Activated T-helper 1 cell treated with anti-CD3 and anti-CD28 coated beads, Interleukin-2, amount 50 U/mL, for 16 hours (primary cell): ENCODE measurements at regions not wholly inside any gene's neighbourhood (a gene's known extent, or its start where the extent isn't known, plus 50 kb on each side); places are given as distances from the start of the nearest gene placed in this dataset.

Source experiments
- DNase-seq, 2 donors: peaks; one replicate each; pipeline ENCODE4 v3.0.0-alpha.2; 2020; ENCODE audit warnings: low read depth in 1 of 2, low spot score in 1 of 2

DNA sequence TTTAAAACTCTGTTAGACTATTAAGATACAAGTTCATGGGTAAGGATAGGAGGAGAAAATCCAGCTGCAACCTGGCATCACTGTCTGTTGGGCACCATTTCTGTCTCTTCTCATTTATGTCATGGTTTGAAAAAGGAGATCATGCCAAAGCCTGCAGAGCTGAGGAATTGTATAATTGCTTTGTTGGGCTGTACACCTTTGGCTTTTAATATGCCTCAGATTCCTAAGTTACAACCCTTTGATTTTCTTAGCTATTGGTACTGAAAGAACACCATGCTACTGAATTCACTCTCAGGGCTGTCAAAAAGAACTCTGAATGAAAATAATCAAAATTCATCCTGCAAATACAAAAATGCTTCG is 174.3 kb downstream of the ACKR3 start:
- DNase-seq = no peak

DNA sequence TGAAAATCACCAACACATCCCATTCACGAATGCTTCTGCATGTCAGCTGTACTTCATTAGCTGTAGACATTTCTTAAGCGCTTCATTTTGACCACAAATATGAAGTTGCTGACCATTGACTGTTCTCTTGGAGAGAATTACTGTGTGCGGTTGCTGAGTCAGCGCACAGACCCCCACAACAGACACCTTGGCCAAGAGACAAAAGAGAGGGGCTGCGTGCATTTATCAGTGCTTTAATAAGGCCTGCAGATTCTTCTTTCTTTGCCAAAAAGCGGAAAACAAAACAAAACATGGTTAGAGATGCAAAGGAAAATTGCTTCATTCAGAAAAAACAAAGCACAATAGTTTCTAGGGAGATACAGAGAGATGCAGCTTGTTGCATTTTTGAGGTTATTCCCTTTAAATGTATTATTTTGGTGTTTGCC is 174.7 kb downstream of the ACKR3 start:
- no peak for DNase-seq

DNA sequence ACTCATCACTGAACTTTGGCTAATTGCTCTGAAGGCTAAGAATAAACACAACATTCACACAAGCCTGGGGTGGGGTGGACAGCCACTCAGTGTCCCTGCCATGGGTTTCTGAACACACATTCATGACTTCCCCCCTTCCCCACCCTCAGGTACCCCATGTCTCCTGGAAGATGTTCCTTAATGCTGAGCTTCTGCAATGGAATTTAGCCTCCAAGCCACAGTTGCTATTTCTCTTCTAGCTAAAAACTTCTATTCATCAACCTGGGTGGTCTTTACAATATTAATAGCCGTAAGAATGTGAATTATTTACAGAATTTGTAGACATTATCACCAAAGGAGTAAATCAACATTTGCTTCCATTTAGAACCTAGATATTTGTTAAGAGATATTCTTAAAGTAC is 175.1 kb downstream of the ACKR3 start:
- DNase-seq = no peak

DNA sequence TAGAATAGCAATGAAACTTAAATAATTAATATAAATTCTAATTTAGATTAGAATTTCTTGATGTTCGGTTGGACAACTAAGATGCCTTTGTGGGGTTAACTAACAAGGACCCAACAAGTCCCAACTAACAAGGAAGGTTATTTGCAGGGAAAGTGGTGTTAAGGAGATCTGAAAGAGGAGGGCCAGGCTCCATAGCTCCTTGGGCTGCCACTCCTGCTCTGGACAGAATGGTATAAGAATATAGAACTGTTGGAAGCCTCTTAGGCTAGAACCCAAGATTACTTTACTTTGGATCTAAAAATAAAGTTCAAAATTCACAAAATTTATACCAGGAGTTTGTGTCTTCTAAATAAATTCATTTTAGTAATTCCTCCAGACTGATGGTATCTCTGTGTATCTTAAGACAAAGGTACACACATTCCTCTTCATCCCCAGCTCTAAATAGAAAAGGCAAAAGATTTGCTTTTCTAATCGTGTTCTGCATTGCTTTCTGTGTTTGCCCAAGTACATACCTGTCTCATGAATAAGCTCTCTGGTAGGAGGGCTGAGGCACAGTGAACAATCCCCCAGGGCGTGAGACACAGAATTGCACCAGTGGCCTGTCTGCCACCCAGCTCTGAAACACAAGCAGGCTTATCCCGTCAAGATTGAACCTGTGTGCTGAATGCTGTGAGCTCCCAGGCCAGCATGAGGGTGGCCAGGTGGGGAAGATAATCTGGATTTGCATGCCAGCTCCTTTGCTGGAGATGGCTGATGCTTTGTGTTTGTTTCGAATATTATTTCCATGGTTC is 176.0 kb downstream of the ACKR3 start:
- DNase-seq = no peak

DNA sequence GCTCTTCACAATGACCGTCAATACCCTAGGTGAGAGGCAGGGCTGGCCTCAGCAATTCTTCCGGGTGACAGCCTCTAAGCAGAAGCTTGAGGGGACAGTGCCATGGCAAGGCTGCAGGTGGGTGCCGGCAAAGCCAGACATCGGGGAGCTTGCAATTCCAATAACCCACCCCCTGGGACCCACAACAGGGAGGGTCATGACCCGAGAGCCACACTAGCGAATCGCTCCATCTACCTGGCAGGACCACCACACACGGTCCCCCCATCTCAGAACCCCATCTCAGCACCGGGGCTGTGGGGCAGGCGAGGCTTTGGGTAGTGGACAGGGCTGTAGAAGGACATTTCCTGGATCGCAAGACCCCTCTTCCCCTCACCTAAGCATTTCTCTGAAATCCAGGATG is 177.2 kb downstream of the ACKR3 start:
- DNase-seq = no peak

DNA sequence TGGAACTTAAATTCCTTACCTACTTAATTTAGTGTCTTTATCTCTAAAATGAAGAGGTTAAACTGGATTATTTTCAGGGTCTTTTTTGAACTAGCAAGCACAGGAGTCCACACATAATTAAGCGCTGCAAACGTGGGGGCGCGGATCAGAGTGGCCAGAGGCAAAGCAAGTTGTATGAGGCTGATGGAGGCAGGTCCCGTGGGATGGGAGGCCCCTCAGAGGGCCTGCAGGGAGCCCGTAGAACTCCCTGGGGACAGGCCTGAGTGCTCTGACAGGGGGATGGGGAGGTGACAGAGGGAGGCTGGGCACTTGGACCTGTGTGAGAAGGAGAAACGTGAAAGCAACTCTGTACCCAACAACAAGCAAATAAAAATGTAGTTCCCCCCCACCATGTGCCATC is 177.8 kb downstream of the ACKR3 start:
- no peak for DNase-seq

DNA sequence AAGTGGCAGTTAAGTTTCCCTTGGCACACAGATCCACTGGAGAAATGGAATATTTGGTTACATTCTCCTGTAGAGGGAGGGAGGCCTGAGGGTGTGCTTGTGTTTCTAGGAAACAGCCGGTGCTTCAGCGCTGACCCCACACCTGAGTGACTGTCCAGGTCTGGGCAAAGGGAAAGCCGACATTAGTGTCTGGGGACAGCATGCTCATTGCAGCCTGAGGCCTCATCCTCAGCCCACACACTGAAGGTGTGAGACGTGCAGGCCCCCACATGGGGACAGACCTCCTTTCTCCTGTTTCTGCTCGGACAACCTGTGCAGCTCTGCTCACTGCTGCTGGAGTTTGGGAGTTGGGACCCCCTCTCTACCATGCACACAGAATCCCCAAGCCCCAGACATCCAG is 178.3 kb downstream of the ACKR3 start:
- no peak for DNase-seq

DNA sequence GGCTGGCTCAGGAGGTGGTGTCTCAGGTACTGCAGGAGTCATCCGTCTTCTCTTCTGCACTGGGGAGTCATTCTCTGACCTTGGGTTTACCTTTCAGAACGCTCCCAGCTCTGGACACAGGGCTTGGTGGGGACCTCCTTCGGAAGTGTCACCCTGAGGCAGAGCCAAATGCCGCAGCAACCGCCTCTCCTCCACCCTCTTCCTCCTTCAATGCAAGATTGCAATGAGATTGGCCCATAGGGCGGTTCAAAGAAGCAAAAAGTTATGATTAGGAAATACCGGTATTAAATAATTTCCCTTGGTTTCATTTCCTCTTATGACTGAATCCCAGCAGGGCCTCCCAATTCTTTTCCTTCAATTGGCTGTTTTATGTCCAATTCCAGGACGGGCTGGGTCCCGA is 178.8 kb downstream of the ACKR3 start:
- no peak for DNase-seq

DNA sequence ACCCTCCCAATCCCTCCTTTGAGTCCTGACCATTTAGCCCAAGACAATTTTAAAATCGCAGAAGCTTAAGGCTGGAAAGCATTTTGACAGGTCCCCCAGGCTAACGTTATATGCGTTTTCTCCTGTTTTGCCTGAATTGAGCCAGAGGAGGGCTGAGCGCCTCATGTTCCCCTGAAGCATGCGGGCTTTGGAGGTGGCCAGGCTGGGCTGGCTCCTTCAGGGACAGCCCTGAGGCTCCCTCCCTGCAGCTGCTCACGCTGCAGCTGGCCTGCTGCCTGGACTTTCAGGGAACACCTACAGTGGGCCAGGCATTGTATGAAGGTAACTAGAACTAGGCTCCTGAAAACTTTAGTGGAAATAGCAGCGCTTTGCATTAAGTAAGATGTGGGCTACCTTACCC is 179.2 kb downstream of the ACKR3 start:
- no peak for DNase-seq

DNA sequence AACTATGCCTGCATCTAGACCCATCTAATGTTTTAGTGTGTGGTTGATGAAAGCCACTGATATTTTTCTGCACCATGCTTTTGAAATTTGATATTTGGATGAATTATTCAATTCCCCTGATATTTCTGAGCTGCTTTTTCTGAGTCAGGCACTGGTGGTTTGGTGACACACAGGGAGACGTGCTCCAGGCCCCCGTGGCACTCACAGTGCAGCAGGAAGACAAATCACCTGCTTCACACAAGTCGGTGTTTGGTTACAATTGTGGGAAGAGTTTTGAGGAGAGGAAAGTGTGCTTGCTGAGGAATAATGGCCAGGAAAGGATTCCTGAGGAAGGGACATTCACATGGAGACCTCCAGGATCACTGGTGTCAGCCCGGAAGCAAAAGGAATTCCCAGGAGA is 179.7 kb downstream of the ACKR3 start:
- DNase-seq = no peak

DNA sequence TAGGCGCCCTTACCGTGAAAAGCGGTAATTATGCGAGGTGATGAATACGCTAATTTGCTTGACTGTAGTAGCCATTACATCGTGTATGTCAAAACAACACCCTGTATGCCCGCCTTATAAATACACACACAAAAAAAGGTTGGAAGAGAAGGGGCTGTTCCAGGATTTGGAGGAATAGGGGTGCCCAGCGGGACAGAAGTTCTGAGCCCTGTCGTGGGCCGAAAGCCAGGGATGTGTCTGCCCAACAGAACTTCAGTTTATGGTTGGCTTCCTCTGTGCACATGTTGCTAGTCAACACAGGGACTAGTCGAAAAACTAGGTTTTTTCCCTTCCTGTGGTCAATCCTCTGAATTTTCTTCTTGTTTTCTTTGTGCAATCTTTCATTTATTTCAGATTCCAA is 182.5 kb downstream of the ACKR3 start:
- no peak for DNase-seq

DNA sequence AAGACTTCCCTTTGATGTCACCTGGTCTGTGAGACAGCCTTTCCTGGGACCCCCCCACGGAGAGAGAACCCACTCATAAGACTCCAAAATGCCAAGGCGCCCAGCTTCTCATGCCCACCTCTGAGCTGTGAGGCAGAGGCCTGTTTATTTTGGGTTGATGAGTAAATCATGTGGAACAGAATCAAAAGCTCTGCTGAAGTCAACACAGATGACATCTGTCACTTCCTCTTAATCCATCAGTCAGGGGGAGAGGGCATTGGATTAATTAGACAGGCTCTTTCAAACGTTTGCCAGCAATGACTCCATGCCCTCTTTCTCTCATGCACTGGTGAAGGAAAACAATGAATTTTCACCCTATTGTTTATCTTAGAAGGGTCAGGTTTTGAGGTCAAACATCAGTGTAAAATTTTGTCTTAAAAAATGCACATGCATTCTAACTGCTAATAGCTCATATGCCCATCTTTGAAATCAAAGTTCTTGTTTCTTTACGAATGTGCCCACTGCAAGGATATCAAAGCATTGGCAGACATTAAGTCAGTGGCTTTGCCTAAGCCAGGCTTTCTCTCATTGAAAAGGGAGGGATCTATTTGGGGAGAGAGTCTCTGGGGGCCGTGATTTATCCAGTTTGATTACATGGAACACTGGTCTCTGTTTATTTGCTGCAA is 184.1 kb downstream of the ACKR3 start:
- DNase-seq = no peak

DNA sequence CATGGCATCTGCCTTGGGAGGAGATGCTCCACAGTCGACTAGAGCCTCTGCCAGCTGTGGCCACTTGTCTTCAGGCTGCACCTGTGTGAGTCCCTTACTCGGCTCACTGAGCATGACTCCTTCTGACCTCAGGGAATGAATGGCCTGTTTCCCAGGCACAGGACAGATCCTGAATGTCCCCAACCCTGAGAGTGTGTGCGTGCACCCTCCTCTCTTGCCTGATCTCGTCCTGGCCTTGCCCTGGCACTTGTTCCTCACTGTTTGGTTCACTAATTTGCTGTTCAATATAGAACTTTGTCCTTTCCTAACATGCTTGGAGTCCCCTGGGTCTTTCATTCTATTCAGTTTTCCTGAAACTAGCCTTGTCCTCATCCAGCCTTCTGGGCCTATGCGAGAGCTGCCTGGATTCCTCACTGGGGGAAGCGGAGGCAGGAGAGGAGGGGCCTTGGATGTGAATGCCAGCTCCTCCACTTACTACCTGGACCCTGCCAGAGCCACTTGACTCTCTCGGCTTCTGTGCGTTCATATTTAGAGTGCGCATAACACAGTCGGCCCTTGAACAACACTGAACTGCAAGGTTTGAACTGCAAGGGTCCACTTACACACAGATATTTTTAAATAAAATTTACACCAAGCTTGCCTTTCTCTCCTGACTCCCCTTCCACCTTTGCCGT is 184.8 kb downstream of the ACKR3 start:
- no peak for DNase-seq

DNA sequence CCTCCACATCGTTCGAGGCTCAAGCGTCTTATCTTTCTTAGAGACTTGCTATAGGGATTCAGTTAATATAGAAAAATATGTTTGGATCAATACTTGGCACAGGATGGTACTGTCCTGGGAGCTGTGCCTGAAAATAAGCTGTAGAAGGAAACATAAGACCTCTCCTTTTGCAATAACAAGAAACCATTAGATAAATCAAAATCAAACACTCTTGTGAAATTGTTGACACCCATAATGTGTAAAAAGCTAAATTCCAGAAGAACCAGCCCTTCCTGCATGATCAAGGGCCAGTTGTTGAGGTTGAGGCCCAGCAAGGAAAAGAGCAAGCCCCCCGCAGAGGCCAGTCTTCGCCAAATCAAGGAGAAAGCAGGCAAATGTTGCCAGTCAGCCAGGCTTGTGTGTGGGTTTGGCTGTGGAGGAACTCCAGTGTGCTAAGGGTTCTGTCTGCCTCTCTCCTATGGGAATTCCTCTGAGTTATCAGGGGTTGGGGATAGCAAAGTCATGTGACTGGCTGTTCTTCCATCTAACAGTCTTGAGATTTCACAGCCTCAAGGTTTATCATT is 185.7 kb downstream of the ACKR3 start:
- no peak for DNase-seq

DNA sequence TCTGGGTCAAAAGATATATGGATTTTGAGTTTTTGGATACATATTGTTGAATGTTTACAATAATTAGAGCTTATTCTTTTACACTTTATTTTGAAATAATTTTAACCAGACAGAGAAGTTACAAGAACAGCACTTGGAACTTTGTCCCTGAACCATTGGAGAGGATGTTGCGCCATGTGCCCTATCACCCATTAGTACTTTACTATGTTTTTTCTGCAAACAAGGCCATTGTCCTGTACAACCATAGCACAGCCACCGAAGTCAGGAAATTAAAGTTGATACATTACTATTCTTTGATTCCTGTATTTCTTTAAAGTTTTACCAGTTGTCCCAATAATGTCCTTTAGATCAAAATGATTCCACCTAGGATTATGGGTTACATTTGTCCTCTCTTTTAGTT is 188.8 kb downstream of the ACKR3 start:
- no peak for DNase-seq

DNA sequence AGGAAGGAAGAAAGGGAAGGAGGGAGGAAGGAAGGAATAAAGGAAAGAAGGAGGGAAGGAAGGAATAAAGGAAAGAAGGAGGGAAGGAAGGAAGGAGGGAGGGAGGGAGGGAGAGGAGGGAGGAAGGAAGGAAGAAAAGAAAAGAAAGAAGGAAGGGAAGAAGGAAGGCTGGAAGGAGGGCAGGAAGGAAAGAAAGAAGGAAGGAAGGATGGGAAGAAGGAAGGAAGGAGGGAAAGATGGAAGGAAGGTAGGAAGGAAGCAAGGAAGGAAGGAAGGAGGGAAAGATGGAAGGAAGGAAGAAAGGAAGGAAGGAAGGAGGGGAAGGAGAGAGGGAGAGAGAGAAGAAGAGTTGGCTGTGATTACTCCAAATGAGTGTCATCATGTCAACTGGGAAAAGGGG is 190.6 kb downstream of the ACKR3 start:
- no peak for DNase-seq

DNA sequence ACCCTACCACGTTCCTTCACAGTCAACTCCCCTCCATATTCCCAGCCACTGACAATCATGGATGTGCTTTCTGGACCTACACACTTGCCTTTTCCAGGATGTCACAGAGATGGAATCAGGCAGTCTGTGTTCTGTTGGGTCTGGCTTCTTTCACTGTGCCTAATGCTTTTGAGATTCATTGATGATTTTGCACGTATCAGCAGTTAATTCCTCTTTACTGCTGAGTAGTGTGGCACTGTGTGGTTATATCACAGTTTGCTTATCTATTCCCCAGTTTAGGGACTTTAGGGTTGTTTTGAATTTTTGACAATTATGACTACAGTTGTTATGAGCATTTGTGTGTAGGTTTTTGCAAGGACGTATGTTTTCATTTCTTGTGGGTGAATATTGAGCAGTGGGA is 191.7 kb downstream of the ACKR3 start:
- no peak for DNase-seq

DNA sequence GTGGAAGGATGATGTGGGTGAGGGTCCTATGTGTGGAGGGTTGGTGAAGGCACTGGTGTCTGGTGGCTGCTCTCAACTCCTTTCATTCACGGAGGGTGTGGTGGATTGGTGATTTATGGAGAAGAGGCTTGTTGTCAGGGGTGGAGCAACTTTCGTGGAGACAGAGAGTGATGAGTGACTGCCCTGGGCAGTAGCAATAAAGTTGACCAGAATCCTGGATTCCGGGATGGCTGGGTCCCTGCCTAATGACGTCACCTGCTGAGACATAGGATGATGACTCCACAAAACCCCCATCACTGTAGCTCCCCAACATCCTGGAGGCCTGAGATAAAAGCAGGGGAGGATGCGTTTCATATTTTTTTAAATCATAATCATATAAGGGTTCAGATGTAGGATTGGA is 193.0 kb downstream of the ACKR3 start:
- no peak for DNase-seq

DNA sequence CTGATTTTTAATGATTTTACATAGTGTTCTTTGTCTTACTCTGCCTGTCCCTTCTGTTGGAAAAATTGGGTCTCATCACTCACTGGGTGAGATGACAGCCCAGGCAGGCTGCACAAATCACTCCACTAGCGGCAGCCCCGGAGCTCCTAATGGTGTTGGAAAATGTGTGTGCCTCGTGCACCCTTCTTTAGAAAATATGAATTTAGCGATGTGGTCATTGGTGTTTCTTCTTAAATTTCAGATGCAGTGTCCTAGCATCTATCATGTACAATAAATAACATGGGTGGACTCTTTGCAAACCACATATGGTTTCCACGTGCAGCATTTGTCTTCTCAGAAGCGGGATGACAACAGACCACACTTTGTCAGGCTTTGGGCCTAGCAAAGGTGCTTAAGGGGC is 194.2 kb downstream of the ACKR3 start:
- DNase-seq = no peak

DNA sequence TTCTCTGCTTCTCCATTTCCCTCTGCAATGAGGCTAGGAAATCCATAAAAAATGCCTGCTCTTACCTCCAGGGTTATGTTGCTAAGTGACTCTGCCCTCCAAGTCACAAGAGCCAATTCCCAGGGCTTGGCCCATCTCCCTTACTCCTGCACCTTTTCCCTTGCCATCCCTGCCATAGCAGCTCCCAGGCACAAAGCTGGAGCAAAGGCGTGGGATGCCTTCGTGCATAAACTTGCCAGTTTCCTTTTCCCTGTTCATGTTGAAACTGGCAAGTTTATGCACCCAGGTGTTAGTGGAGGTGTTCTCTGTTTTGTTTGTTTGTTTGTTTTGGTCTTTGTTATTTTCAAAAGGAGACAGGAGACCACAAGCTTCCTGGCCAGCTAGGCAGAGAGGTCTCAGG is 195.1 kb downstream of the ACKR3 start:
- no peak for DNase-seq

DNA sequence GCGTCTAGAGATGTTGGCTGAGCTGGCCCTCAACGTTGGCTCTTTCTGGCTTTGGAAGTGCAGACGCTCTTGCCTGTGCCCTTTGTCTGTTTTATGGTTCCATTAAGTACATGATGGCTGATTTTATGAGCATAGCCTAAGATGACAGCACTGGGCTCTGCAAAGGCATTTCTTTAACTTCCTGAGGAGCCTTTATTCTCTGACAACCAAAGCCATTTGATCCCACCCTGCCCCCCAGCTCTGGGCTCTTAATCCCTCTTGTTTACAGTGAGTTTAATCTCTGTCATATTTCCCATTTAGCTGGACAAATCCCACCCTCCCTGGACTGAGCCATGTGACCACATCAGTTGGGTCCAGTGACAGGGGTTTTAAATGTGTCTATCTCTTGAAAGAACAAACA is 195.9 kb downstream of the ACKR3 start:
- no peak for DNase-seq

DNA sequence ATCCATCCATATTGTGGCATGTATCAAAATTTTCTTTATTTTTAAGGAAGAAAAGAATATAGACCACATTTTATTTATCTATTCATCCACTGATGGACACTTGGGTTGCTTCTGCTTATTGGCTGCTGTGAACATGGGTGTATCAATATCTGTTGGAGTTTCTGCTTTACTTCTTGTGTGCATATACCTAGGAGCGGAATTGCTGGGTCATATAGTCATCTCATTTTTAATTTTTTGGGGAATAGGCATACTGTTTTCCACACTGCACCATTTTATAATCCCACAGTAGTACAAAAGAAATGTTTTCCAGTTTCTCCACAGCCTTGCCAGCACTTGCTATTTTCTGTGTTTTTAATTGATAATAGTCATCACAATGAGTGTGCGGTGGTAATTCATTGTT is 197.2 kb downstream of the ACKR3 start:
- DNase-seq = no peak
